WERI-Rb-1 (cell line): ENCODE measurements at regions not wholly inside any gene's neighbourhood (a gene's known extent, or its start where the extent isn't known, plus 50 kb on each side); places are given as distances from the start of the nearest gene placed in this dataset.

ENCODE experiments used
- DNase-seq: peaks from one replicate; pipeline ENCODE4 v3.0.0-alpha.2; 2020
- H3K27ac ChIP-seq: fragments of 250-450 bp; sonication (Bioruptor Pico); 2 replicates; pipeline ENCODE4 v1.5.1; 2020; ENCODE audit warnings: mild to moderate bottlenecking, moderate library complexity
- H3K27me3 ChIP-seq: fragments of 250-450 bp; sonication (Bioruptor Pico); 2 replicates; pipeline ENCODE4 v1.5.1; 2021; ENCODE audit warnings: mild to moderate bottlenecking, low read depth, moderate library complexity; ENCODE audit not compliant: insufficient read depth, severe bottlenecking
- H3K36me3 ChIP-seq: fragments of 250-450 bp; sonication (Bioruptor Pico); 2 replicates; pipeline ENCODE4 v1.5.1; 2020; ENCODE audit warnings: mild to moderate bottlenecking, moderate library complexity
- H3K4me3 ChIP-seq: 2 replicates; pipeline ENCODE4 v1.5.1; 2011; ENCODE audit warnings: low read depth, mild to moderate bottlenecking, control low read depth, low read length
- H3K9me3 ChIP-seq: fragments of 250-450 bp; sonication (Bioruptor Pico); 2 replicates; pipeline ENCODE4 v1.5.1; 2021; ENCODE audit warnings: mild to moderate bottlenecking, moderate library complexity; ENCODE audit not compliant: severe bottlenecking
- CTCF ChIP-seq: IDR thresholded peaks from 2 replicates; pipeline ENCODE4 v1.5.1; 2011; ENCODE audit warnings: low read depth, mild to moderate bottlenecking, control low read depth, inconsistent platforms, low read length

GRCh38 chr2:230650585-230651137 lies 62.0 kb upstream of the CAB39 start:
- H3K4me3 ChIP-seq = no peak overlapping the region
- DNase-seq = no peak
- H3K27ac ChIP-seq = no peak overlapping the region
- H3K27me3 ChIP-seq = no peaks in the 10 kb centered on the region
- peaks cover 2% of the 10 kb centered on the region for H3K9me3 ChIP-seq
- TF ChIP-seq CTCF = no peak
- no peaks in the 10 kb centered on the region for H3K36me3 ChIP-seq

GRCh38 chr2:230654057-230654456 lies 58.6 kb upstream of the CAB39 start:
- Histone ChIP-seq H3K27ac (no peak overlapping the region), H3K9me3 (no peaks in the 10 kb centered on the region), H3K36me3 (no peaks in the 10 kb centered on the region), H3K4me3 (no peak overlapping the region), H3K27me3 (no peaks in the 10 kb centered on the region)
- DNase-seq = no peak
- TF ChIP-seq CTCF = no peak

GRCh38 chr2:230657462-230657861 lies 55.2 kb upstream of the CAB39 start:
- H3K27me3 ChIP-seq = no peaks in the 10 kb centered on the region
- H3K4me3 ChIP-seq = no peak overlapping the region
- no peaks in the 10 kb centered on the region for H3K36me3 ChIP-seq
- TF ChIP-seq CTCF = no peak
- no peak overlapping the region for H3K27ac ChIP-seq
- H3K9me3 ChIP-seq = no peaks in the 10 kb centered on the region
- DNase-seq = no peak

GRCh38 chr2:230657906-230658305 lies 54.7 kb upstream of the CAB39 start:
- H3K36me3 ChIP-seq = no peaks in the 10 kb centered on the region
- H3K27ac ChIP-seq = no peak overlapping the region
- no peak for TF ChIP-seq CTCF
- H3K4me3 ChIP-seq = no peak overlapping the region
- H3K9me3 ChIP-seq = no peaks in the 10 kb centered on the region
- DNase-seq = no peak
- H3K27me3 ChIP-seq = no peaks in the 10 kb centered on the region

- H3K27ac ChIP-seq = no peak overlapping the region
Observed at GRCh38 chr2:230658577-230658876, 54.1 kb upstream of the CAB39 start.

More at GRCh38 chr2:230658577-230658876, 54.1 kb upstream of the CAB39 start:
- no peaks in the 10 kb centered on the region for H3K36me3 ChIP-seq
- H3K27me3 ChIP-seq = no peaks in the 10 kb centered on the region
- H3K9me3 ChIP-seq = no peaks in the 10 kb centered on the region
- H3K4me3 ChIP-seq = no peak overlapping the region
- DNase-seq = no peak
- no peak for TF ChIP-seq CTCF
